Subcutaneous abdominal adipose tissue (tissue), 5 donors: ENCODE measurements at regions not wholly inside any gene's neighbourhood (a gene's known extent, or its start where the extent isn't known, plus 50 kb on each side); places are given as distances from the start of the nearest gene placed in this dataset.

Source experiments
- H3K27ac ChIP-seq: one replicate; pipeline ENCODE4 v1.7.0; 2013; ENCODE audit warnings: low read depth, mild to moderate bottlenecking, inconsistent platforms, low read length, moderate library complexity
- H3K27me3 ChIP-seq, 5 donors: one replicate each; pipeline ENCODE4 v1.7.0; 2013; ENCODE audit warnings: low read length in 5 of 5, inconsistent platforms in 1 of 5; ENCODE audit not compliant: control insufficient read depth in 5 of 5, insufficient read depth in 4 of 5
- H3K36me3 ChIP-seq, 5 donors: one replicate each; pipeline ENCODE4 v1.7.0; 2013; ENCODE audit warnings: low read length in 5 of 5; ENCODE audit not compliant: control insufficient read depth in 5 of 5, insufficient read depth in 5 of 5
- H3K4me1 ChIP-seq, 5 donors: one replicate each; pipeline ENCODE4 v1.7.0; 2013; ENCODE audit warnings: low read length in 5 of 5, mild to moderate bottlenecking in 3 of 5, moderate library complexity in 1 of 5; ENCODE audit not compliant: control insufficient read depth in 5 of 5, insufficient read depth in 5 of 5
- H3K4me3 ChIP-seq, 5 donors: one replicate each; pipeline ENCODE4 v1.7.0; 2013; ENCODE audit warnings: low read length in 5 of 5, low read depth in 1 of 5
- H3K9ac ChIP-seq, 5 donors: one replicate each; pipeline ENCODE4 v1.7.0; 2013; ENCODE audit warnings: low read length in 5 of 5, mild to moderate bottlenecking in 4 of 5, moderate library complexity in 3 of 5
- H3K9me3 ChIP-seq, 5 donors: one replicate each; pipeline ENCODE4 v1.7.0; 2013; ENCODE audit warnings: low read length in 5 of 5; ENCODE audit not compliant: control insufficient read depth in 5 of 5
- donor health status: healthy.
- donor health status: healthy.
- donor health status: healthy.
- donor health status: healthy.
- donor health status: healthy.

- Histone ChIP-seq H3K9me3 (peaks cover 0 to 3% (median 0%) of the 10 kb centered on the region in 5 donors), H3K4me3 (no peak overlapping the region), H3K36me3 (no peaks in the 10 kb centered on the region), H3K27me3 (no peaks in the 10 kb centered on the region), H3K27ac (no peak overlapping the region), H3K4me1 (no peaks in the 10 kb centered on the region), H3K9ac (no peak overlapping the region)
Measured at GRCh38 chr12:43132291-43132690, 419.7 kb downstream of the ADAMTS20 start.

DNA sequence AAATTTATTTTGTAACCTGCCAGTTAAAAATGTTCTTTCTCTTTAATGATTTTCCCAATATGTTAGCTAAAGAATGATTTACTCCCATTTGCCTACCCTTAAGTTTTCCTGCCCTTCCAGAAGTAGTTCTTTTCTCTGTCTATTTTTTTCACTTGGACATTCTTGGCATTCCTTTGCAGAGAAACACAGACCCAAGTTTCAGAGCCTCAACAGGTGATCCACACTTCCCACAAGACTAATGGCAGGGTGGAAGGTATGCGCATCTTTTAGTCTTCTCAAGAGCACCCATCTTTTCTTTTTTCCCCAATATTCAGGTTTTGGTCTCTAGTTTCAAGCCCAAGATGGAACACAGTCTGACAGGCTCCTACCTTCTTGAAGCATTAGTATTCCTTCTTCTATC lies 420.7 kb downstream of the ADAMTS20 start:
- no peaks in the 10 kb centered on the region for H3K4me1 ChIP-seq
- peaks cover 0 to 3% (median 0%) of the 10 kb centered on the region in 5 donors for H3K9me3 ChIP-seq
- H3K27ac ChIP-seq = no peak overlapping the region
- no peaks in the 10 kb centered on the region for H3K36me3 ChIP-seq
- H3K9ac ChIP-seq = no peak overlapping the region
- no peak overlapping the region for H3K4me3 ChIP-seq
- no peaks in the 10 kb centered on the region for H3K27me3 ChIP-seq

GRCh38 chr12:43127886-43128549 lies 424.0 kb downstream of the ADAMTS20 start:
- H3K4me3 ChIP-seq = no peak overlapping the region
- no peaks in the 10 kb centered on the region for H3K9me3 ChIP-seq
- H3K36me3 ChIP-seq = no peaks in the 10 kb centered on the region
- H3K27me3 ChIP-seq = no peaks in the 10 kb centered on the region
- H3K9ac ChIP-seq = no peak overlapping the region
- H3K4me1 ChIP-seq = no peaks in the 10 kb centered on the region
- no peak overlapping the region for H3K27ac ChIP-seq

GRCh38 chr12:43126652-43127375 lies 425.2 kb downstream of the ADAMTS20 start:
- H3K9me3 ChIP-seq = no peaks in the 10 kb centered on the region
- no peak overlapping the region for H3K4me3 ChIP-seq
- H3K4me1 ChIP-seq = no peaks in the 10 kb centered on the region
- no peak overlapping the region for H3K9ac ChIP-seq
- H3K27ac ChIP-seq = no peak overlapping the region
- H3K27me3 ChIP-seq = no peaks in the 10 kb centered on the region
- no peaks in the 10 kb centered on the region for H3K36me3 ChIP-seq

GRCh38 chr12:43123461-43123860 lies 428.5 kb downstream of the ADAMTS20 start:
- Histone ChIP-seq H3K27ac (no peak overlapping the region), H3K4me1 (no peaks in the 10 kb centered on the region), H3K4me3 (no peak overlapping the region), H3K27me3 (no peaks in the 10 kb centered on the region), H3K9me3 (no peaks in the 10 kb centered on the region), H3K36me3 (no peaks in the 10 kb centered on the region), H3K9ac (no peak overlapping the region)

GRCh38 chr12:43120150-43120549 lies 431.9 kb downstream of the ADAMTS20 start:
- Histone ChIP-seq H3K9ac (no peak overlapping the region), H3K36me3 (no peaks in the 10 kb centered on the region)

GRCh38 chr12:43118881-43119280 lies 433.1 kb downstream of the ADAMTS20 start:
- H3K9ac ChIP-seq = no peak overlapping the region
- H3K27ac ChIP-seq = no peak overlapping the region
- no peaks in the 10 kb centered on the region for H3K36me3 ChIP-seq
- H3K27me3 ChIP-seq = no peaks in the 10 kb centered on the region
- H3K4me3 ChIP-seq = no peak overlapping the region
- H3K9me3 ChIP-seq = no peaks in the 10 kb centered on the region
- no peaks in the 10 kb centered on the region for H3K4me1 ChIP-seq

More at GRCh38 chr12:43120150-43120549, 431.9 kb downstream of the ADAMTS20 start:
- H3K27ac ChIP-seq = no peak overlapping the region
- no peaks in the 10 kb centered on the region for H3K9me3 ChIP-seq
- H3K4me1 ChIP-seq = no peaks in the 10 kb centered on the region
- H3K4me3 ChIP-seq = no peak overlapping the region
- no peaks in the 10 kb centered on the region for H3K27me3 ChIP-seq

DNA sequence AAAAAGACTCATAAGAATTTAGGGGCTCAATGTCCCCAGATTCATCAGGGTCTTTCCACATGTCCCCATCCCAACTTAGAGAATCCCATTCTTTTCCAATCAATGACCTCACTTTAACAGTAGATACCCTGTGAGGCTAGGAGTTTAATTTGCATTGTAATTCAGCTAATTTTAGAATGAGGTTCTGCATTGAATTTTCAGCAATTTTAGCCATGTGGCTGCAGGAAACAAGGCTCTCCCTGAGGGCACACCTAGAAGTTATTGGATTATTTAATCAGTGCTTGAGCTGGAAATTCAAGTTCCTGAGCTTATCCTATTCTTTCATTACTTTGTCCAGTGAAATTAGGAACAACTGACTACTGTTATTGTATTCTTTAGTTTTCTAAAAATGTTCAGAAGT lies 433.8 kb downstream of the ADAMTS20 start:
- Histone ChIP-seq H3K4me3 (no peak overlapping the region), H3K4me1 (peaks cover 0 to under 1% (median 0%) of the 10 kb centered on the region in 5 donors), H3K9ac (no peak overlapping the region), H3K9me3 (no peaks in the 10 kb centered on the region), H3K27me3 (no peaks in the 10 kb centered on the region), H3K27ac (no peak overlapping the region), H3K36me3 (no peaks in the 10 kb centered on the region)

- Histone ChIP-seq H3K9me3 (no peaks in the 10 kb centered on the region), H3K27me3 (no peaks in the 10 kb centered on the region), H3K4me1 (peaks cover 0 to 3% (median under 1%) of the 10 kb centered on the region in 5 donors), H3K27ac (no peak overlapping the region), H3K4me3 (no peak overlapping the region), H3K36me3 (no peaks in the 10 kb centered on the region), H3K9ac (no peak overlapping the region)
Measured at GRCh38 chr12:43117226-43117930, 434.6 kb downstream of the ADAMTS20 start.
